AG09319 (cell line): ENCODE measurements at regions not wholly inside any gene's neighbourhood (a gene's known extent, or its start where the extent isn't known, plus 50 kb on each side); places are given as distances from the start of the nearest gene placed in this dataset.

Experiments used
- DNase-seq: peaks from one replicate; pipeline ENCODE4 v3.0.0-alpha.2; 2010; ENCODE audit warnings: low read depth; ENCODE audit errors: extremely low read depth
- TF ChIP-seq, protein P1 (sequence below): IDR thresholded peaks from 2 replicates; pipeline ENCODE4 v1.5.1; 2011; ENCODE audit warnings: low read depth, mild to moderate bottlenecking, inconsistent platforms, low read length, moderate library complexity

- TF ChIP-seq, protein P1, sequence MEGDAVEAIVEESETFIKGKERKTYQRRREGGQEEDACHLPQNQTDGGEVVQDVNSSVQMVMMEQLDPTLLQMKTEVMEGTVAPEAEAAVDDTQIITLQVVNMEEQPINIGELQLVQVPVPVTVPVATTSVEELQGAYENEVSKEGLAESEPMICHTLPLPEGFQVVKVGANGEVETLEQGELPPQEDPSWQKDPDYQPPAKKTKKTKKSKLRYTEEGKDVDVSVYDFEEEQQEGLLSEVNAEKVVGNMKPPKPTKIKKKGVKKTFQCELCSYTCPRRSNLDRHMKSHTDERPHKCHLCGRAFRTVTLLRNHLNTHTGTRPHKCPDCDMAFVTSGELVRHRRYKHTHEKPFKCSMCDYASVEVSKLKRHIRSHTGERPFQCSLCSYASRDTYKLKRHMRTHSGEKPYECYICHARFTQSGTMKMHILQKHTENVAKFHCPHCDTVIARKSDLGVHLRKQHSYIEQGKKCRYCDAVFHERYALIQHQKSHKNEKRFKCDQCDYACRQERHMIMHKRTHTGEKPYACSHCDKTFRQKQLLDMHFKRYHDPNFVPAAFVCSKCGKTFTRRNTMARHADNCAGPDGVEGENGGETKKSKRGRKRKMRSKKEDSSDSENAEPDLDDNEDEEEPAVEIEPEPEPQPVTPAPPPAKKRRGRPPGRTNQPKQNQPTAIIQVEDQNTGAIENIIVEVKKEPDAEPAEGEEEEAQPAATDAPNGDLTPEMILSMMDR: no peak
Observed at GRCh38 chr11:105298630-105299029, 159.1 kb upstream of the CARD18 start.

GRCh38 chr11:105298174-105298573 lies 158.6 kb upstream of the CARD18 start:
- no peak for DNase-seq
- TF ChIP-seq, protein P1: no peak

More at GRCh38 chr11:105298630-105299029, 159.1 kb upstream of the CARD18 start:
- no peak for DNase-seq

DNA sequence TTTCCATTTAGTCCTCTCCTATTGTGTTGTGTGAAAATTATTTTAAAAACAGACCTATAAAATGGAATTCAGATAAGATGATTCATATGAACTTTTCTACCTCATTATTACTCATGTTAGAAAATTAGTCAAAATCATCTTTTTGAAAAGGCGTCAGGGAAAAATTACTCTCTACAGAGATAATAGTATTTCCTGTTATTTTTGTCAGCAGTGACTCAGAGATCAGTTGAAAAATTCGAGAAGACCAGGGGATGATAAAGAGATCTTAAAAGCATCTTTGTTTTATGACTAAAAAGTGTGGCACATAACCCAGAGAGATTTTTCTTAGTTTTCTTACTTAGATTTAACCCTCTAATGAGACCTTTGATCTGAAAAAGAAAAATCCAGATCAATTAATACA lies 157.9 kb upstream of the CARD18 start:
- DNase-seq: no peak
- TF ChIP-seq, protein P1: no peak

GRCh38 chr11:105296806-105297205 lies 157.2 kb upstream of the CARD18 start:
- TF ChIP-seq, protein P1: no peak

GRCh38 chr11:105296386-105296785 lies 156.8 kb upstream of the CARD18 start:
- DNase-seq: no peak
- TF ChIP-seq, protein P1: no peak

More at GRCh38 chr11:105296806-105297205, 157.2 kb upstream of the CARD18 start:
- DNase-seq: no peak

DNA sequence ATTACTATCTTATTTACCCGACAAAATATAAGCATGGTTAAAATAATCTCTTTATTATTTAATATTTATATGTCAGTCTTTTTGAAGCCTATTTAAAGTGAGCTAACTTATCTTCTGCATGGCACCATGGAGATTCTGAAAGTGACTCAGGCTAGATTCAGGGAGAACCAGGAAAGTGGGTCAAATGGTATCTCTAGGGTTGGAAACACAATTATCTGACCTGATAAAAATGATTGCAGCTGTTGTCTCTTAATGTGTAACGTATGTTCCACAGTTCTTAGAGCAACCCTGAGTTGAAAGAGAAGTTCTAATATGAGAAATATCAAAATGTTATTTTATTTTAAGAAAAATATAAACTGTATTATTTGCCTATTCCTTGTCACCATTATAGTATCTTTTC lies 143.1 kb upstream of the CARD18 start:
- no peak for DNase-seq
- TF ChIP-seq, protein P1: no peak

DNA sequence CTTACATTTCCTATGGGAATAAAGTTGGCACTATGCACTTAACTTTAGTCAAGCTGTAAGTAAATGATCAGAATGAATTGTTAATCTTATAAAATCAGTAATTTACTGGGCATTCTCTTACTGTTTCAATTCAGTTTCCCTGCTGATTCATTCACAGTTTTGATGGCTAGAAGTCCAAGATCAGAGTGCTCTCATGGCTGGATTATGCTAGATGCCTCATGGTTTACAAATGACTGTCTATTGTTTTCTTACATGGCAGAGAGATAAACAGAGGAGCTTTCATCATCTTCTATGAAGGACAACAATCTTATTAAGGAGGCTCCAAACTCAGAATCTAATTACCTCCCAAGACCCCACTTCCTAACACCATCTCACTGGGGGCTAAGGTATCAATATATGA lies 135.1 kb upstream of the CARD18 start:
- TF ChIP-seq, protein P1: no peak
- DNase-seq: no peak
